AG10803 (cell line): ENCODE measurements at regions not wholly inside any gene's neighbourhood (a gene's known extent, or its start where the extent isn't known, plus 50 kb on each side); places are given as distances from the start of the nearest gene placed in this dataset.

Experiments
- DNase-seq: peaks from one replicate; pipeline ENCODE4 v3.0.0; 2010; ENCODE audit warnings: low read depth
- H3K4me3 ChIP-seq: 2 replicates; pipeline ENCODE4 v1.5.1; 2011; ENCODE audit warnings: mild to moderate bottlenecking, low read length, control low read depth
- TF ChIP-seq, protein P1 (sequence below): conservative IDR thresholded peaks from 2 replicates; pipeline ENCODE4 v1.5.1; 2011; ENCODE audit warnings: mild to moderate bottlenecking, low read length, control low read depth, inconsistent platforms

DNA sequence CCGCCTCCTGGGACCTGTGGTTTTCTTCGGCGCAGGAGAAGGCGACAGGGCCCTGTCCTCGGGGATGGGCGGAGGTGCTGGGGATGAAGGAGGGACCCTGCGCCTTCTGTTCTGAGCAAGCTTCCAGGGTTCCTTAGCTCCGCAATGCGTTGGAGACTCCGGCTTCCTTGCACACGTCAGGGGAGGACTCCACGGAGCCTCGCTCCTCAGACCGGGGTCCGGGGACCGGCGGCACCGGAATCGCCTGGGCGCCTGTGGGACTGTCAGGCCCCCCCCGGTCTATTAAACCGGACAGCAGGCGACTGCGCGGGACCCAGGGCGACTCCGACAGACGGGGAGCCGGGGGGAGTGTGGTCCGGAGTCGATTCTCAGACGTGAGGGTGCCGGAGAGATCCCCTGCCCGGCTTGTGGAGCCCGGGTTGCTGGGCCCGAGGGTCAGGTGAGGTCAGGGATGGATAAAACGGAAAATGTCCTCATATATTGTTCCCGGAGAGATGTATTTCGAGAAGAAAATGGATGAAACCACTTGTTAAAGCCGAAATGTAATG is 227.4 kb downstream of the TEX29 start:
- TF ChIP-seq, protein P1, sequence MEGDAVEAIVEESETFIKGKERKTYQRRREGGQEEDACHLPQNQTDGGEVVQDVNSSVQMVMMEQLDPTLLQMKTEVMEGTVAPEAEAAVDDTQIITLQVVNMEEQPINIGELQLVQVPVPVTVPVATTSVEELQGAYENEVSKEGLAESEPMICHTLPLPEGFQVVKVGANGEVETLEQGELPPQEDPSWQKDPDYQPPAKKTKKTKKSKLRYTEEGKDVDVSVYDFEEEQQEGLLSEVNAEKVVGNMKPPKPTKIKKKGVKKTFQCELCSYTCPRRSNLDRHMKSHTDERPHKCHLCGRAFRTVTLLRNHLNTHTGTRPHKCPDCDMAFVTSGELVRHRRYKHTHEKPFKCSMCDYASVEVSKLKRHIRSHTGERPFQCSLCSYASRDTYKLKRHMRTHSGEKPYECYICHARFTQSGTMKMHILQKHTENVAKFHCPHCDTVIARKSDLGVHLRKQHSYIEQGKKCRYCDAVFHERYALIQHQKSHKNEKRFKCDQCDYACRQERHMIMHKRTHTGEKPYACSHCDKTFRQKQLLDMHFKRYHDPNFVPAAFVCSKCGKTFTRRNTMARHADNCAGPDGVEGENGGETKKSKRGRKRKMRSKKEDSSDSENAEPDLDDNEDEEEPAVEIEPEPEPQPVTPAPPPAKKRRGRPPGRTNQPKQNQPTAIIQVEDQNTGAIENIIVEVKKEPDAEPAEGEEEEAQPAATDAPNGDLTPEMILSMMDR = no peak
- DNase-seq = no peak
- H3K4me3 ChIP-seq = no peak overlapping the region

DNA sequence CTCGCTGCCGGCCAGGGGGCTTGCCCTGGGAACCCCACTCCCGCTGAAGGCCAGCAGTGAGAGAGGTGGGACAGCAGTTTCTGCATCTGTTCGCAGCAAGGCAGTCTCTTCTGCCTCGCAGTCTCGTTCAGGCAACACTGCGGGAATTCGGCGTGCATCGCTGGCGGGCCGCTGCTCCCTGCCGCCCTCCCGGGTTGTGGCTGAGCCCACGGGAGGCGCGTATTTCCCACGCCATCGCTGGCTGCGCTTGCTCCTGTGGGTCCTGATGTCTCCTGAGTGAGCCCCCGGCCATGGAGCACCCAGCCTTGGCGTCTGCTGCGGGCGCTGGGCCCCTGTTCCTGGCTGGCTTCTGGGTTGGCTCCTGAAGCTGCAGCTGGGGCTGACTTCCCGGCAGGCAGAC is 227.9 kb downstream of the TEX29 start:
- H3K4me3 ChIP-seq = no peak overlapping the region
- TF ChIP-seq, protein P1 = no peak
- no peak for DNase-seq

DNA sequence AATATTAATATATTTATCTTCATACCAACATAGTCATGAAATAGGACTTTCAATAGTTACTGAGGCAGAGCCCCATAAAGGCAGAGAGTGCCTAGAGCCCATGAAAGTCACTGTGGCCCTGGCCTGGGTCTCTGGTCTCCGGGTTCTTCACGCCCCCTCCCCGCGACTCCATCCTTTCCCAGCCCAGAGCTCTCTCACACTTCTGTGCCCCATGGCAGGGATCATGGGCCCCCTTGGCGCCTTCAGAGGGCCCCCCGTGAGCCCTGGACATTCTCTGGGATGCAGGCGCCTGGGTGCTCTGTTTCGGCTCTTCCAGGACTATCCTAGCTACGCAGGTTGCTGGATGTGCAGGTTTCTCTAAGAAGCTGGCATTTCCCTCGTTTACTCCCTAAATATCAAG is 228.4 kb downstream of the TEX29 start:
- H3K4me3 ChIP-seq = no peak overlapping the region
- DNase-seq = no peak
- TF ChIP-seq, protein P1 = no peak

DNA sequence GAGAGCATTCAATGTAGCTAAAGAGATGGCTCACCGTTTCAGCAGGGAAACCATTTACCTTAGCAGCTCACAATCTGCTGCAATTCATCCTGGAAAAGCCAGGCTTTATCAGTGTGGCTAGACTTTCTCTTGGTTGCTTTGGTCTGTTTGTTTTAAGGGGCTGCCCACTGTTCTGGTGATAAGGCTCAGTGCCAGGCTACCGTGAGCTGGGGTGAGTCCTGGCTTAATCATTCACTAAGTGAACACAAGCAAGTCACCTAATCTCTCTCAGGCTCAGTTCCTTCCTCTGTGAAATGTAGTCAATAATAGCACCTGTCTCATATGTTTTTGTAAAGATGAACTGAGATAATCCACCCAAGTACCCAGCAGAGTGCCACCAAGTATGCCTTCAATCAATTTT is 229.0 kb downstream of the TEX29 start:
- H3K4me3 ChIP-seq = no peak overlapping the region
- TF ChIP-seq, protein P1 = no peak
- DNase-seq = no peak

DNA sequence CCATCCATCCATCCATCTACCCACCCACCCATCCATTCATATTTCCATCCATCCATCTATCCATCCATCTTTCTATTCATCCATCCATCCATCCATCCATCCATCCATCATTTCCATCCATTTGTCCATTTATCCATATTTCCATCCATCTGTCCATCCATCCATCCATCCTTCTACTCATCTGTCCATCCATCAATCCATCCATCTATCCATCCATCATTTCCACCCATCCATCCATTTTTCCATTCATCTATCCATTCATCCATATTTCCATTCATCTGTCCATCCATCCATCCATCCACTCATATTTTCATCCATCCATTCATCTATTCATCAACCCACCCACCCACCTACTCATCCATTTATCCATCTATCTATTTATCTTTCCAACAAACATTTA is 229.6 kb downstream of the TEX29 start:
- TF ChIP-seq, protein P1 = no peak
- H3K4me3 ChIP-seq = no peak overlapping the region
- DNase-seq = no peak

DNA sequence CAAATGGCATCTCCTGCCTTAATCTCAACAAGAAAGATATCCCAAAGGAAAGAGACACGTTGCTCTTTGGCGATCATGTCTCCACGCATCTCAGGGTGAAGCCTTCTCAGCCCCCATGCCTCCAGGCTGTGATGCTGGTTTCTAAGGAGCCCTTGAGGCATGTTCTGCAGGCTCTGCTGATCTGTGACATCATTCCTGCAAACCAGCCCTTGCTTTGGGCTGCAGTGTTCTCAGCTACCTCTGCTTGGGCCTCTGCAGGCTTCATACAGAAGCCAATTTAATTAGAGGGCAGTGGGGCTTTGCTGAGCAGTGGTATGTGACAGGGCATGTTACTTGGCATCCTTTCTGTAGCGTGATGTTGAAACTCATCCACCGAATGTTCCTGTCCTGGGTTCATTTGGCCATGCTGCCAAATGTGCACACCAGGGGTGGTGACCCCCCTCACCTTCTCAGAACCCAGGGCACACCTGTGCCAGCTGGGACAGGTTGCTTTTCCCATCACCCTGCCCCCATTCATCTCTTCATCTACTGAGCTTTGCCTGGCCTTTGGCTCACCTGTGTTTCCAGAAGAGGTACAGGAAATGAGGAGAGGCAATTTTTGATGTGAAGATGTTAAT is 230.9 kb downstream of the TEX29 start:
- no peak overlapping the region for H3K4me3 ChIP-seq
- DNase-seq = no peak
- TF ChIP-seq, protein P1 = no peak

DNA sequence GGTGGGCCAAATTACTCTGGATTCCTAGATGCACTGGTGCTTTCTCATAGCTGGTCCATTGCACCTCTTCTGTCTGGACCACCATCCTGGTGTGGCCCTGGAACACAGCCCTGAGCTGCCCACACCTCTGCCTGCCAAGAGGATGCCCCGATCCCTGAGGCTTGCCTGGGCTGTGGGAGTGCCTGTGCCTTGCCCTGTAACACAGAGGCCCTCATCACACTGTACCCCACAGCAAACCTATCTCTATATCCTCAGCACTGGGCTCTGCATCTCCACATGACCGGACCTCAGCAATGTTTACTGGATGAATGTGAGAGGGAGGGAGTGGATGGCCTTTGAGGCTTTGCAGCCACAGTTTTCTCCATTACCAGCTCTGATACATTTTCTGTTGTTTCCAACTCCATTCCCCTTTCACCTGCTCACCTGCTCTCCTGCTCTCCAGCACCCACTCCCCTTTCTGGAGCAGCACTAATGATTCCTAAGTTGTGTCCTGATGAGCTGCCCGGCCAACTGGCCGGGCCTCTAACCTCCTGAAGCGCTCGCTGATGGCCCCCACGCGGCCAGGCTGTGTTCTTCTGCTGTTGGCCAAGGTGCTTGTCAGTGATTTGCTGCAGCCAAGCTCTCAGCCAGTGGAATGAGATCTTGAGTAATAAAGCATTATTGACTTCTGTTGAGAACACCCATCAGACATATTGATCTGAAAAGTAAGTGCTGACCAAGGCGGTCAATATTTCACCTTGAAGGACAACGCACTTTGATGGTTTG is 232.6 kb downstream of the TEX29 start:
- DNase-seq = no peak
- TF ChIP-seq, protein P1 = no peak
- H3K4me3 ChIP-seq = no peak overlapping the region
